Stimulated activated CD4-positive, alpha-beta T cell treated with anti-CD3 and anti-CD28 coated beads, TNF-alpha, amount 100 ng/mL, for 48 hours (primary cell): ENCODE measurements at regions not wholly inside any gene's neighbourhood (a gene's known extent, or its start where the extent isn't known, plus 50 kb on each side); places are given as distances from the start of the nearest gene placed in this dataset.
"Not testable (repeated sequence)": the region's sequence is repeated elsewhere in the genome, so short reads cannot be mapped to it uniquely, and the experiment has no call there.

Source experiments
- DNase-seq, 3 donors: peaks; one replicate each; pipeline ENCODE4 v3.0.0-alpha.2; 2020; ENCODE audit warnings: low read depth in 3 of 3

GRCh38 chr9:65396601-65397000 is 111.6 kb upstream of the FOXD4L5 start:
- not testable (repeated sequence) for DNase-seq

DNA sequence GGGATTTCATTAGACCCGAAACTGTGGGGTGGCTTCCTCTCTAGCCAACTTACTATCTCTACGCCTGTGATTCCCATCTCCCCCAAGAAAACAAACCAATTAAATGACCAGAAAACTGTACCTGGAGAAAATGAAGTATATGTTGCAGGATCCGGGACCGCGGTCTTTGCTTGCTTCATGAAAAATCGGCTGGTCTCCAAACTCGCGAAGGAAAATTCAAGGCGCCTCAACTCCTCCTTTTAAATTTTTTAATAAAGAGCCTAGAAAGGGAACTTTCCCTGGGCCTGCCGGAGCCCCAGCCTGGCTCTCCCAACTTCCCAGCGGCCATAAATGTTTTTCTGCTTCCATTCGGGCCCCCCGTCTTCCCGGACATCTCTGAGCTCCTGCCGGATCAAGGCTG is 110.8 kb upstream of the FOXD4L5 start:
- not testable (repeated sequence) for DNase-seq

- not testable (repeated sequence) for DNase-seq
These were observed 110.1 kb upstream of the FOXD4L5 start for GRCh38 chr9:65395121-65395520.

DNA sequence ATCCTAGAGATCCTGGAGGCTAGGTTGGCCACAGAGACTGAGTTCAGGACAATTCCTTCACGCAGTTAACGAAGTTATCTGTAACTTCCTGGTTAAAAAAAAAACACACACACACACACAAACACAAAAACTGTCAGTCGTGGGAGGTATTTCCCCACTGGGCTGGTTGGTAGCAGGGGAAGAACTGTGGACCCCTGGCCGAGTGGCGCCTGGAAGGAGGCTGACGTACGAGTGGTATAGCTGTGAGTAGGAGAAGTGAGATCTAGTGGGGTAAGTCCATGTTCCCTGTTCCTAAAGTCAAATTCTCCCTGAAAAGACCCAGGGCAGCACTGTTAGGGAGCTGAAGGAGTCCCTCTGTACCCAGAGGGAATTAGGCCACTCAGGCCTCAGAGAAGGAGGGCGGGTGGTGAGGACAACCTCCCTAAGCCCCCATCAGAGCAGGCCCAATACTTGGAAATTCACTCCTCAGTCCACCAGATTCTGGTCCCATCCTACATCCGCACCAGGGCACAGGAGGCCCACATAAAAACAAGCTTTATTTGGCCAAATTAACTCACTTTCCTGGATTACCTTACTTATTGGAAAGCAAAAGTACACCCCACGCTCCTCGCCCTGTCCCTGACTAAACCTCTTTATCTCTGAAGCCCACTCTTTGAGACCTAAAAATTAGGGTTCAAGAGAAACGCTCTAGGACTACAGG is 108.3 kb upstream of the FOXD4L5 start:
- DNase-seq = not testable (repeated sequence)

DNA sequence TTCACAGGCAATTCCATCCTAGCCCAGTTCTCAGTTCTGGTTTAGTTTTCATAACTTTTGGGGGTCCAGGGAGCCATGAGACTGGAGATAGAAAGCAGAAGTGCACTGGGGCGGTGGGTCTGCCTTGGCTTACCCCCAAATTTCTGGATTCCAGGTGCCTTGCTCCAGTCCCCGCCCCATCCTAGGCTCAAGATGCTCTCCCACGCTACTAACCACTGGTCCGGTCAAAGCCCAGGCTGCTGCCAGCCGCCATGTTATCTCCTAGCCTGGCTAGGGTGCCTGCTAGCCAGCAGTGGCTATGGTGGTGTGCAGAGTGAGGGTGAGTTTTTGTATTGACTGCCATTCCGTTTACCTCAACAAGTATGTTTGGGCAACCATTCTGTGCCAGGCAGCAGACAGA is 107.6 kb upstream of the FOXD4L5 start:
- not testable (repeated sequence) for DNase-seq

GRCh38 chr9:65389710-65390109 is 104.7 kb upstream of the FOXD4L5 start:
- not testable (repeated sequence) for DNase-seq

- not testable (repeated sequence) for DNase-seq
These were observed 104.2 kb upstream of the FOXD4L5 start for GRCh38 chr9:65389216-65389615.

GRCh38 chr9:65386699-65387098 is 101.7 kb upstream of the FOXD4L5 start:
- DNase-seq = peak; percentile 43 to 55 (median 52)

- not testable (repeated sequence) for DNase-seq
These were observed 101.2 kb upstream of the FOXD4L5 start for GRCh38 chr9:65386191-65386590.

GRCh38 chr9:65385655-65386024 is 100.6 kb upstream of the FOXD4L5 start:
- not testable (repeated sequence) for DNase-seq

- DNase-seq = not testable (repeated sequence)
These were observed 100.0 kb upstream of the FOXD4L5 start for GRCh38 chr9:65384759-65385654.

GRCh38 chr9:65384066-65384465 is 99.1 kb upstream of the FOXD4L5 start:
- DNase-seq = not testable (repeated sequence)

DNA sequence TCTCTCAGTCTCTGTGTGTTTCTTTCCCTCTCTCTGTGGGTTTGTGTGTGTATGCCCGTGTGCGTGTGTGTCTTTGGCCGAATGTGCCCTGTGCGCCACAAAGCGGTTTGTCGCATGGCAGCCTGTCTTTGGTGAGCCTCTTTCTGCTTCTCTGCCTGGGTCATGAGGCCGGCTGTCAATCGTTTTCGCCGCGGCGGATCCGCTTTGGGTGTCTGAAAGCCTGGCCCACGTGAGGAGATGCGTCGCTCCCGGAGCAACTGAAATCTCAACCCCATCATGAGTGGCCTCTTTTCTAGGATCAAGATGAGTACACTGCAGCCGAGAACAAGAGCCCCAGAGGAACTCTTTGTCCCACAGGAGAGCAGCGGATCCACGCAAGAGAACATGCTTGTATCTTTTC is 98.6 kb upstream of the FOXD4L5 start:
- DNase-seq = not testable (repeated sequence)

GRCh38 chr9:65382701-65383318 is 97.8 kb upstream of the FOXD4L5 start:
- DNase-seq = not testable (repeated sequence)
